CD4-positive, alpha-beta T cell treated with Interleukin-17A for 4 hours (primary cell): ENCODE measurements at regions not wholly inside any gene's neighbourhood (a gene's known extent, or its start where the extent isn't known, plus 50 kb on each side); places are given as distances from the start of the nearest gene placed in this dataset.
"Not testable (repeated sequence)": the region's sequence is repeated elsewhere in the genome, so short reads cannot be mapped to it uniquely, and the experiment has no call there.

ENCODE experiments used
- DNase-seq: peaks from one replicate; pipeline ENCODE4 v3.0.0-alpha.2; 2020; ENCODE audit warnings: mixed read lengths

GRCh38 chr22:46026899-46027210 lies 49.9 kb upstream of the WNT7B start:
- no peak for DNase-seq

GRCh38 chr22:46027211-46028105 lies 50.5 kb upstream of the WNT7B start:
- no peak for DNase-seq

GRCh38 chr22:46028106-46028991 lies 51.4 kb upstream of the WNT7B start:
- no peak for DNase-seq

GRCh38 chr22:46029036-46029435 lies 52.1 kb upstream of the WNT7B start:
- DNase-seq = no peak

GRCh38 chr22:46029574-46030200 lies 52.7 kb upstream of the WNT7B start:
- DNase-seq = no peak

- DNase-seq = no peak
These were observed 53.4 kb upstream of the WNT7B start for GRCh38 chr22:46030231-46030880.

GRCh38 chr22:46031066-46031465 lies 54.1 kb upstream of the WNT7B start:
- DNase-seq = no peak

- DNase-seq = no peak
These were observed 54.6 kb upstream of the WNT7B start for GRCh38 chr22:46031557-46031956.

- DNase-seq = no peak
These were observed 55.2 kb upstream of the WNT7B start for GRCh38 chr22:46031965-46032851.

GRCh38 chr22:46033256-46034200 lies 56.6 kb upstream of the WNT7B start:
- no peak for DNase-seq

GRCh38 chr22:46034480-46034879 lies 57.5 kb upstream of the WNT7B start:
- DNase-seq = not testable (repeated sequence)

GRCh38 chr22:46035380-46035741 lies 58.4 kb upstream of the WNT7B start:
- no peak for DNase-seq

- DNase-seq = peak; percentile 100
These were observed 59.0 kb upstream of the WNT7B start for GRCh38 chr22:46035742-46036557.

GRCh38 chr22:46036558-46037408 lies 59.8 kb upstream of the WNT7B start:
- DNase-seq = peak; percentile 70

- DNase-seq = no peak
These were observed 61.2 kb upstream of the WNT7B start for GRCh38 chr22:46038174-46038487.

GRCh38 chr22:46038516-46039430 lies 61.8 kb upstream of the WNT7B start:
- DNase-seq = no peak

GRCh38 chr22:46039535-46039934 lies 62.6 kb upstream of the WNT7B start:
- DNase-seq = no peak
